ENCODE measurements at regions not wholly inside any gene's neighbourhood (a gene's known extent, or its start where the extent isn't known, plus 50 kb on each side); places are given as distances from the start of the nearest gene placed in this dataset.
"Not testable (repeated sequence)": the region's sequence is repeated elsewhere in the genome, so short reads cannot be mapped to it uniquely, and the experiment has no call there.

- Histone ChIP-seq H3K9me3 (ENCODE audit: control insufficient read depth, low read length) (no peaks in the 10 kb centered on the region), H3K27ac (ENCODE audit: low read depth, low read length, severe bottlenecking) (no peak overlapping the region), H3K4me3 (ENCODE audit: extremely low read depth, insufficient read depth, low read length, poor library complexity, severe bottlenecking) (no peak overlapping the region), H3K4me1 (ENCODE audit: control insufficient read depth, insufficient read depth, low read length, poor library complexity, severe bottlenecking) (peaks cover 23% of the 10 kb centered on the region), H3K36me3 (ENCODE audit: control insufficient read depth, insufficient read depth, low read length) (no peaks in the 10 kb centered on the region)
- WGBS, 2 experiments (ENCODE audit: insufficient coverage in 2 of 2), result no CpG with 5 or more reads among the region's 1 CpG
These were observed 316.5 kb upstream of the ADAMTS9 start for GRCh38 chr3:65004306-65004705.

GRCh38 chr3:65001119-65001518, 313.3 kb upstream of the ADAMTS9 start:
- H3K4me1 ChIP-seq (ENCODE audit: control insufficient read depth, insufficient read depth, low read length, poor library complexity, severe bottlenecking), result peaks cover 28% of the 10 kb centered on the region
- H3K27ac ChIP-seq (ENCODE audit: low read depth, low read length, severe bottlenecking); H3K9me3 ChIP-seq (ENCODE audit: control insufficient read depth, low read length); H3K36me3 ChIP-seq (ENCODE audit: control insufficient read depth, insufficient read depth, low read length); H3K4me3 ChIP-seq (ENCODE audit: extremely low read depth, insufficient read depth, low read length, poor library complexity, severe bottlenecking): not testable (repeated sequence)
- no CpG with 5 or more reads among the region's 4 CpGs for WGBS, 2 experiments (ENCODE audit: insufficient coverage in 2 of 2)

- Histone ChIP-seq H3K4me1 (ENCODE audit: control insufficient read depth, insufficient read depth, low read length, poor library complexity, severe bottlenecking) (peaks cover 33% of the 10 kb centered on the region), H3K9me3 (ENCODE audit: control insufficient read depth, low read length) (no peaks in the 10 kb centered on the region), H3K36me3 (ENCODE audit: control insufficient read depth, insufficient read depth, low read length) (no peaks in the 10 kb centered on the region), H3K27ac (ENCODE audit: low read depth, low read length, severe bottlenecking) (no peak overlapping the region), H3K4me3 (ENCODE audit: extremely low read depth, insufficient read depth, low read length, poor library complexity, severe bottlenecking) (no peak overlapping the region)
These were observed 310.5 kb upstream of the ADAMTS9 start for GRCh38 chr3:64998317-64998716.

DNA sequence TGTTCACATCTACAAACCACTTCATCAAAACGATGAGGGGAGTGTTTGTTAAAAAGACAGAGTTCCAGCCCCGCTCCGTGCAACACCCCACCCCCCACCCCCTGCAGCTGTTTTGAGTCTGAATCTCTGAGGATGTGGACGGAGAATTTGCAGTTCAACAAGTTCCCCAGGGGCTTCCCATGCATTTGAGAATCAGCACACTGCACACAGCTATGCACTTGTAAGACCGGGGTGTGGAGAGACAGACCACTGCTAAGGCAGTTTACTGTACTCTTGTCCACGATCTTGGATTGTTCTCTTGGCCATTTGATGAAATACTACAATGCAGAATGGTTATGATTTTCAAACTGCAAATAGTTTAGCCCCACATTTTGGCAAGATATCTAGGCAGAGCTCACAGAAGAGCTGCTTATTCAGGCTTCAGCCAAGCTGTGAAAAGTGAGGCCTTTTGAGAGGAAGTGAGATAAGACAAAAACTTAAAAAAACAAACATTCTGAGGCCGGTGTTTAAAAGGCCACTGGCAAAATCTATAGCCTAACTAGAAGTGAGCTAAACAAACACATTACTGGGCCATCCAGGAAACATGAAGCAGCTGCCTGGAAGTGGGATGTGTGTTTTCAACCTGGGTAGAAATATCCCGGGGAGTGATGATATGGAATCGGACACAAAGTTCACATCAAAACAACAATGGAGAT, 308.2 kb upstream of the ADAMTS9 start:
- Histone ChIP-seq H3K4me3 (ENCODE audit: extremely low read depth, insufficient read depth, low read length, poor library complexity, severe bottlenecking) (no peak overlapping the region), H3K36me3 (ENCODE audit: control insufficient read depth, insufficient read depth, low read length) (no peaks in the 10 kb centered on the region), H3K27ac (ENCODE audit: low read depth, low read length, severe bottlenecking) (peak overlapping the region; percentile 84), H3K4me1 (ENCODE audit: control insufficient read depth, insufficient read depth, low read length, poor library complexity, severe bottlenecking) (peaks cover 38% of the 10 kb centered on the region), H3K9me3 (ENCODE audit: control insufficient read depth, low read length) (no peaks in the 10 kb centered on the region)
- WGBS, 2 experiments (ENCODE audit: insufficient coverage in 2 of 2), result 49 to 60% methylated on average over 4 of the region's 9 CpGs

- WGBS, 2 experiments (ENCODE audit: insufficient coverage in 2 of 2), result 88 to 96% methylated on average over 3 of the region's 6 CpGs
- no peaks in the 10 kb centered on the region for H3K36me3 ChIP-seq (ENCODE audit: control insufficient read depth, insufficient read depth, low read length)
- peaks cover 38% of the 10 kb centered on the region for H3K4me1 ChIP-seq (ENCODE audit: control insufficient read depth, insufficient read depth, low read length, poor library complexity, severe bottlenecking)
- no peak overlapping the region for H3K4me3 ChIP-seq (ENCODE audit: extremely low read depth, insufficient read depth, low read length, poor library complexity, severe bottlenecking)
- H3K9me3 ChIP-seq (ENCODE audit: control insufficient read depth, low read length), result no peaks in the 10 kb centered on the region
- H3K27ac ChIP-seq (ENCODE audit: low read depth, low read length, severe bottlenecking), result no peak overlapping the region
These were observed 306.0 kb upstream of the ADAMTS9 start for GRCh38 chr3:64993781-64994180.

DNA sequence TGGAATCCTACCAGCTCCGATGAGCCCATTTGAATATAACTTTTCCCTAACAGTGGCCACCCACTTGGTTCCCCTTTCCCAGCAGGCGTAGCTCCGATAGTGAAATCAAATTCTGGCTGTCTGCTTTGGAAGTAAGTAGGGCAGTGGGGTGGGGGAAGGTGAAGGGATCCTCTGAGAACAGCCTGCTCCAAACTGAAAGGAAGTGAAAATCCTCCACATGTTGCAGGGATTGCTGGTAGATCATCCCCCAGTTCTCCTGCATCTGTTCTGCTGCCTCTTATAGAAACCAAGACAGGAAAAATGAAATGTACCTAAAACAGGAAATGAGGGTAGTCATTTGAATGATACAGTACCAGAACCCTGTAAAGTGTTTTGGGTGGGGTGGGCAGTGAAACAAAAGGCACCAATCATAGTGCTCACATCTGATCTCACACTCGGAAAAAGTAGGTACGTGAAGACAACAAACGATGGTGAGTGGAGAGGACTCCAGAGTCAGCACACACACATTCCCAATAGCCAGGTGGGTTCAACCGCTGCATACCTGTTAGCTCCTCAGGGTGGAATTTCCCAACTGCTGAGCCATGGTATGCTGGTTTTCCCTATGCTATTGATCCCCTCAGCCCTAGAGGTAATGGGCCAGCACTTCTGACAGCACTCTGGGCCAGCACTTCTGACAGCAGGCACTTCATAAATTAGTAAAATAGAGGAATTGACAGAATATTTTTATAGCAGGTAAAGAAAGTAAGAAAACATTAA, 304.9 kb upstream of the ADAMTS9 start:
- WGBS, 2 experiments (ENCODE audit: insufficient coverage in 2 of 2), result 93% methylated on average over 4 to 5 of the region's 7 CpGs
- Histone ChIP-seq H3K9me3 (ENCODE audit: control insufficient read depth, low read length) (no peaks in the 10 kb centered on the region), H3K27ac (ENCODE audit: low read depth, low read length, severe bottlenecking) (no peak overlapping the region), H3K4me1 (ENCODE audit: control insufficient read depth, insufficient read depth, low read length, poor library complexity, severe bottlenecking) (peaks cover 33% of the 10 kb centered on the region), H3K36me3 (ENCODE audit: control insufficient read depth, insufficient read depth, low read length) (no peaks in the 10 kb centered on the region), H3K4me3 (ENCODE audit: extremely low read depth, insufficient read depth, low read length, poor library complexity, severe bottlenecking) (no peak overlapping the region)

DNA sequence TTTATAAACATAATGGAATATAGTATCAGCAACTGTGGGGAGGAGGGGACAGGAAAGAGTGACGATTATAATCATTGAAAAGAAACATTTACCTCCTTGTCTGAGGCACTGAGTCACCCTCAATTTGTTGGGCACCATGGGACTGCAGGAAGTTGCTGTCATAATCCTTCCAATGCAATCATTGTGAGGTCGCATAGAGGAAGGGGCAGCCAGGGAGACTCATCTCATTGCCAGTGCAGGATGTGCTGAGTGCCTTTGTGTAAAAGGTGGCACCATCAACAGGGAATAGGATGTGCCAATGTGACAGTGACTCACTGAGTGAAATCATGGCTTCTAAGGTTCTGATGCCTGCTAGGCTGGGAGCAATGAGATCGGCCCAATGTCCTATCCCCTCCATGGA, 300.4 kb upstream of the ADAMTS9 start:
- no peaks in the 10 kb centered on the region for H3K9me3 ChIP-seq (ENCODE audit: control insufficient read depth, low read length)
- no peaks in the 10 kb centered on the region for H3K36me3 ChIP-seq (ENCODE audit: control insufficient read depth, insufficient read depth, low read length)
- no peak overlapping the region for H3K27ac ChIP-seq (ENCODE audit: low read depth, low read length, severe bottlenecking)
- H3K4me3 ChIP-seq (ENCODE audit: extremely low read depth, insufficient read depth, low read length, poor library complexity, severe bottlenecking), result no peak overlapping the region
- WGBS, 2 experiments (ENCODE audit: insufficient coverage in 2 of 2), result 33 to 67% methylated on average over 2 to 3 of the region's 3 CpGs
- peaks cover 5% of the 10 kb centered on the region for H3K4me1 ChIP-seq (ENCODE audit: control insufficient read depth, insufficient read depth, low read length, poor library complexity, severe bottlenecking)

GRCh38 chr3:64987726-64988125, 299.9 kb upstream of the ADAMTS9 start:
- no CpG with 5 or more reads among the region's 1 CpG for WGBS, 2 experiments (ENCODE audit: insufficient coverage in 2 of 2)
- Histone ChIP-seq H3K4me1 (ENCODE audit: control insufficient read depth, insufficient read depth, low read length, poor library complexity, severe bottlenecking) (peaks cover 4% of the 10 kb centered on the region), H3K27ac (ENCODE audit: low read depth, low read length, severe bottlenecking) (no peak overlapping the region), H3K4me3 (ENCODE audit: extremely low read depth, insufficient read depth, low read length, poor library complexity, severe bottlenecking) (no peak overlapping the region), H3K36me3 (ENCODE audit: control insufficient read depth, insufficient read depth, low read length) (no peaks in the 10 kb centered on the region), H3K9me3 (ENCODE audit: control insufficient read depth, low read length) (no peaks in the 10 kb centered on the region)

- Histone ChIP-seq H3K9me3 (ENCODE audit: control insufficient read depth, low read length) (no peaks in the 10 kb centered on the region), H3K27ac (ENCODE audit: low read depth, low read length, severe bottlenecking) (no peak overlapping the region)
- no CpG with 5 or more reads among the region's 2 CpGs for whole genome bisulfite sequencing, 2 experiments (ENCODE audit: insufficient coverage in 2 of 2)
These were observed 297.3 kb upstream of the ADAMTS9 start for GRCh38 chr3:64985072-64985471.

DNA sequence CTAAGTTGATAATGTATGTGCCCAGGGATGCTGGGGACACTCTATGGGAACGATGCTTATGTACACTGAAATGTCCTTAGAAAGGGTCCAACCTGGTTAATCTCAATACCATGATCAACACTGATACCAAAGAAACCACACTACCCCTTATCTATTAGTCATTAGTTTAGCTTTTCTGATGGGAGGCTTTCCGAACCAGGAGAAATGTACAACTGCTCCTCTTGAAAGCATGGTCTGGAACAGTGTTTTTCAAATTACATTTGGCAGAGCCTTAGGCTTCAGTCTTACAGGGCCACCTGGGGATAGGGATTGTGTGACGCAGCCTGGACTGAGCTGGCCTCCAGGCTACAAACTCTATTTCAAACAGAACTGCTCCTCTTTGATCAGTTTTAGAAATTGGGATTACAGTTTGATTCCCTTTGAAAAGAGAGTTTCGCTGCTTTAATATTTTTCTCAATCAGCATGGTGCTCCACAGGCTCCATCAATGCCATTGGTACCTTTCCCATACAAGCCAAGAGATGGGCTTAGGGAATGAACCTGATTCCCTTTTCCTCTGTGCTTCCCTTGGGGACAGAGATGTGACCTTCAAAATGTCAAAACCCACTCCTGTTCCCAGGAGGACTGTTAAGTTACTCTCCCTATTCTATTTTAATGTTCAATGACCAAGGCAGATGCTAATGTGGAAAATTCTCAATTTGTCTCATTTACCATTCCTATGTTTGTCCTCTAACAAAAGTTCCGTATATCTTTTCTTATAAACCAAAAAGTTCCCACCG, 296.0 kb upstream of the ADAMTS9 start:
- Histone ChIP-seq H3K9me3 (ENCODE audit: control insufficient read depth, low read length) (no peaks in the 10 kb centered on the region), H3K4me1 (ENCODE audit: control insufficient read depth, insufficient read depth, low read length, poor library complexity, severe bottlenecking) (no peaks in the 10 kb centered on the region), H3K27ac (ENCODE audit: low read depth, low read length, severe bottlenecking) (no peak overlapping the region), H3K36me3 (ENCODE audit: control insufficient read depth, insufficient read depth, low read length) (no peaks in the 10 kb centered on the region), H3K4me3 (ENCODE audit: extremely low read depth, insufficient read depth, low read length, poor library complexity, severe bottlenecking) (no peak overlapping the region)
- WGBS, 2 experiments (ENCODE audit: insufficient coverage in 2 of 2), result 100% methylated on average over 1 to 2 of the region's 6 CpGs

More at GRCh38 chr3:64985072-64985471, 297.3 kb upstream of the ADAMTS9 start:
- no peak overlapping the region for H3K4me3 ChIP-seq (ENCODE audit: extremely low read depth, insufficient read depth, low read length, poor library complexity, severe bottlenecking)
- H3K4me1 ChIP-seq (ENCODE audit: control insufficient read depth, insufficient read depth, low read length, poor library complexity, severe bottlenecking), result no peaks in the 10 kb centered on the region
- H3K36me3 ChIP-seq (ENCODE audit: control insufficient read depth, insufficient read depth, low read length), result no peaks in the 10 kb centered on the region
